Liver (tissue), 8 donors: ENCODE measurements at regions not wholly inside any gene's neighbourhood (a gene's known extent, or its start where the extent isn't known, plus 50 kb on each side); places are given as distances from the start of the nearest gene placed in this dataset.
A peak's percentile ranks its signal among the peaks of the same experiment; 100 is the strongest.

Source experiments
- DNase-seq: peaks from one replicate; pipeline ENCODE4 v3.0.0-alpha.2; 2017; ENCODE audit warnings: low spot score
- H3K27ac ChIP-seq, 2 donors: one replicate each; pipeline ENCODE4 v1.7.0; 2013; ENCODE audit warnings: inconsistent platforms in 2 of 2, low read length in 2 of 2, control low read depth in 1 of 2, low read depth in 1 of 2, mild to moderate bottlenecking in 1 of 2
- H3K27me3 ChIP-seq, 4 donors: one replicate each; pipeline versions ENCODE4 v1.6.1 to v1.7.0; 2013; ENCODE audit warnings: low read length in 3 of 4, inconsistent platforms in 1 of 4, mild to moderate bottlenecking in 1 of 4, moderate library complexity in 1 of 4; ENCODE audit not compliant: control insufficient read depth in 4 of 4, insufficient read depth in 4 of 4
- H3K36me3 ChIP-seq, 4 donors: one replicate each; pipeline versions ENCODE4 v1.6.1 to v1.7.0; 2013; ENCODE audit warnings: low read length in 3 of 4, mild to moderate bottlenecking in 3 of 4, low read depth in 1 of 4, moderate library complexity in 1 of 4; ENCODE audit not compliant: control insufficient read depth in 4 of 4, insufficient read depth in 3 of 4
- H3K4me1 ChIP-seq, 4 donors: one replicate each; pipeline versions ENCODE4 v1.6.1 to v1.7.0; 2013; ENCODE audit warnings: low read length in 3 of 4, mild to moderate bottlenecking in 3 of 4, moderate library complexity in 1 of 4; ENCODE audit not compliant: control insufficient read depth in 4 of 4, insufficient read depth in 4 of 4
- H3K4me3 ChIP-seq, 3 donors: one replicate each; pipeline versions ENCODE4 v1.6.1 to v1.7.0; 2013; ENCODE audit warnings: low read length in 3 of 3, control low read depth in 1 of 3, low read depth in 1 of 3, mild to moderate bottlenecking in 1 of 3
- H3K9ac ChIP-seq, 2 donors: one replicate each; pipeline ENCODE4 v1.7.0; 2013; ENCODE audit warnings: low read length in 2 of 2, mild to moderate bottlenecking in 2 of 2, moderate library complexity in 2 of 2, control low read depth in 1 of 2, low read depth in 1 of 2
- H3K9me3 ChIP-seq, 4 donors: one replicate each; pipeline versions ENCODE4 v1.6.1 to v1.7.0; 2013; ENCODE audit warnings: low read length in 3 of 4; ENCODE audit not compliant: control insufficient read depth in 4 of 4
- ATF3 ChIP-seq: IDR thresholded peaks from 2 replicates; pipeline ENCODE4 v1.6.1; 2016; ENCODE audit warnings: antibody characterized with exemption
- CTCF ChIP-seq: fragments of 150-350 bp; IDR thresholded peaks from 2 replicates; pipeline ENCODE4 v1.5.1; 2017; ENCODE audit warnings: improper control_type of control experiment, low read depth, low read length; ENCODE audit not compliant: missing input control
- EGR1 ChIP-seq, 2 donors: IDR thresholded peaks; 2 replicates each; pipeline ENCODE4 v1.6.1; 2016 to 2018; ENCODE audit warnings: antibody characterized with exemption in 2 of 2, low read depth in 2 of 2
- FOXA1 ChIP-seq: IDR thresholded peaks from 2 replicates; pipeline ENCODE4 v1.6.1; 2016; ENCODE audit warnings: antibody characterized with exemption
- FOXA2 ChIP-seq: IDR thresholded peaks from 2 replicates; pipeline ENCODE4 v1.6.1; 2016; ENCODE audit warnings: antibody characterized with exemption
- GABPA ChIP-seq, 2 donors: IDR thresholded peaks in 1 of 2; conservative IDR thresholded peaks in 1 of 2; 2 replicates each; pipeline ENCODE4 v1.6.1; 2016; ENCODE audit warnings: antibody characterized with exemption in 2 of 2, mild to moderate bottlenecking in 1 of 2, moderate library complexity in 1 of 2
- HNF4A ChIP-seq, 2 donors: conservative IDR thresholded peaks; 2 replicates each; pipeline ENCODE4 v1.6.1; 2016; ENCODE audit warnings: antibody characterized with exemption in 2 of 2, mild to moderate bottlenecking in 2 of 2
- HNF4G ChIP-seq: IDR thresholded peaks from 2 replicates; pipeline ENCODE4 v1.6.1; 2016; ENCODE audit warnings: antibody characterized with exemption
- JUND ChIP-seq, 2 donors: IDR thresholded peaks; 2 replicates each; pipeline ENCODE4 v1.6.1; 2016; ENCODE audit warnings: antibody characterized with exemption in 2 of 2
- MAX ChIP-seq: IDR thresholded peaks from 2 replicates; pipeline ENCODE4 v1.6.1; 2016; ENCODE audit warnings: antibody characterized with exemption
- NR2F2 ChIP-seq: IDR thresholded peaks from 2 replicates; pipeline ENCODE4 v1.6.1; 2016; ENCODE audit warnings: antibody characterized with exemption
- RAD21 ChIP-seq, 2 donors: IDR thresholded peaks; 2 replicates each; pipeline ENCODE4 v1.6.1; 2016; ENCODE audit warnings: antibody characterized with exemption in 2 of 2, mild to moderate bottlenecking in 2 of 2
- REST ChIP-seq: IDR thresholded peaks from 2 replicates; pipeline ENCODE4 v1.6.1; 2016; ENCODE audit warnings: antibody characterized with exemption, mild to moderate bottlenecking
- RXRA ChIP-seq, 2 donors: IDR thresholded peaks; 2 replicates each; pipeline ENCODE4 v1.6.1; 2017 to 2018; ENCODE audit warnings: antibody characterized with exemption in 2 of 2, mild to moderate bottlenecking in 1 of 2
- SP1 ChIP-seq: IDR thresholded peaks from 2 replicates; pipeline ENCODE4 v1.6.1; 2018; ENCODE audit warnings: antibody characterized with exemption, mild to moderate bottlenecking
- TAF1 ChIP-seq: conservative IDR thresholded peaks from 2 replicates; pipeline ENCODE4 v1.6.1; 2016; ENCODE audit warnings: antibody characterized with exemption, mild to moderate bottlenecking
- YY1 ChIP-seq: IDR thresholded peaks from 2 replicates; pipeline ENCODE4 v1.6.1; 2016; ENCODE audit warnings: antibody characterized with exemption, mild to moderate bottlenecking
- WGBS: extraction: QIAGEN DNeasy Blood & Tissue Kit; methylation state at CpG from one replicate; pipeline ENCODE4 v1.1.7; 2013; 5-methylcytosine and 5-hydroxymethylcytosine counted together
- donor health status: healthy.
- donor health status: healthy.
- donor health status: healthy.
- donor health status: healthy.
- donor health status: healthy.

GRCh38 chrX:99394456-99394855 is 1015.6 kb downstream of the PCDH19 start:
- 60% methylated on average over 2 of the region's 2 CpGs for WGBS
- Histone ChIP-seq H3K36me3 (no peaks in the 10 kb centered on the region), H3K4me3 (no peak overlapping the region), H3K27me3 (no peaks in the 10 kb centered on the region), H3K4me1 (no peaks in the 10 kb centered on the region), H3K9ac (no peak overlapping the region), H3K9me3 (no peaks in the 10 kb centered on the region), H3K27ac (no peak overlapping the region)
- DNase-seq = no peak
- TF ChIP-seq EGR1 (IDR thresholded peaks at IDR 0.05; ENCODE audit: low read depth in 2 of 2) (no peak), YY1 (no peak), RAD21 (IDR thresholded peaks at IDR 0.05) (peak; percentile 68 to 81), RXRA (IDR thresholded peaks at IDR 0.05) (no peak), FOXA1 (no peak), ATF3 (no peak), SP1 (no peak), HNF4G (no peak), MAX (no peak), FOXA2 (no peak), JUND (IDR thresholded peaks at IDR 0.05) (no peak), CTCF (peak; percentile 23), GABPA (IDR thresholded peaks at IDR 0.05 in 1 of 2, conservative IDR thresholded peaks at IDR 0.05 in 1 of 2) (no peak), HNF4A (conservative IDR thresholded peaks at IDR 0.05) (no peak), REST (no peak), TAF1 (no peak), NR2F2 (no peak)

- H3K9ac ChIP-seq = no peak overlapping the region
- no peaks in the 10 kb centered on the region for H3K4me1 ChIP-seq
- TF ChIP-seq JUND (IDR thresholded peaks at IDR 0.05) = no peak
- no peak for TF ChIP-seq SP1
- TF ChIP-seq REST = no peak
- no peaks in the 10 kb centered on the region for H3K36me3 ChIP-seq
- no peak for DNase-seq
- no peak overlapping the region for H3K4me3 ChIP-seq
- H3K27me3 ChIP-seq = no peaks in the 10 kb centered on the region
- H3K27ac ChIP-seq = no peak overlapping the region
- peaks cover 0 to 11% (median under 1%) of the 10 kb centered on the region in 4 donors for H3K9me3 ChIP-seq
- WGBS = 87% methylated on average over 5 of the region's 5 CpGs
Measured at GRCh38 chrX:99384594-99385374, 1025.3 kb downstream of the PCDH19 start.
